GM18867 (cell line): ENCODE measurements at regions not wholly inside any gene's neighbourhood (a gene's known extent, or its start where the extent isn't known, plus 50 kb on each side); places are given as distances from the start of the nearest gene placed in this dataset.
A peak's percentile ranks its signal among the peaks of the same experiment; 100 is the strongest.
"Not testable (repeated sequence)": the region's sequence is repeated elsewhere in the genome, so short reads cannot be mapped to it uniquely, and the experiment has no call there.

ENCODE experiments used
- ATAC-seq: cut with Tn5 transposase; IDR thresholded peaks from one replicate; pipeline ENCODE4 v1.9.1; 2021; ENCODE audit warnings: mild to moderate bottlenecking, moderate library complexity; ENCODE audit not compliant: unreplicated experiment

DNA sequence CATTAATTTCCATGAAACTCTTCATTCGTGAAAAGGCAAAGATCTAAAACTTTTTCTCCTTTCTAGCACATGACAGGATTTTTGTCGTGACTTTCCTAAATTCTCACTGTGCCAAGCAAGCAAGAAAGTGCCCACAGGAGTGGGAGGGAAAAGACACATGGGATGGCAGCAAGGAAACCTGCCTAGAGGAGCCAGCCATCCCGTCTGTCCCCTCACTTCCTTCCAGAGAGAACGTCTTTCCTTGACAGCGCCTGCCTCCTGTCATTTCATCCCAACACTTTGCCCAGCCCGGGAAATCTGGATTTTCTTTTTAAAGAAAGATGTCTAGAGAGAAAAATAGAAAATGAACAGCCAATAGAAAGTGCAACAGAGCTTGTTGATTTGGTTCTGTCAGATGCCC lies 200.6 kb upstream of the PTBP2 start:
- no peak for ATAC-seq

GRCh38 chr1:96521994-96522760 lies 199.4 kb upstream of the PTBP2 start:
- no peak for ATAC-seq

- peak; percentile 27 for ATAC-seq
Observed at GRCh38 chr1:96522927-96523326, 198.7 kb upstream of the PTBP2 start.

DNA sequence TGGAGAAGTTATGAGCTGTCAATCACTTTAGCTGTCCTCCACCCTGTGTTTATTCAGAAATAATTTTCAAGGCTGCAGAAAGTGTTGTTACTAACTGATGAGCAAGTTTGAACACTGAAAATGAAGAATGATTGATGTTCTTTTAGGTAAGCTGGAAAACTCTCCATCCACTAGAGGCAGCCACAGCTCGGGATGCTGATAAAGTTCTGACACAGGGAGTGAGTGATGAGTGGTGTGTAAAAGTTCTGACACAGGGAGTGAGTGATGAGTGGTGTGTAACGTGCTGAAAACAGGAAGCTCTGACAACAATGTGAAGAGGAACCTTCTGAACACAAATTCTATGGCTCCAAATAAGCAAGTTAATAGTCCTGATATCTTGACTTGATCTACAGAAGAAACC lies 197.5 kb upstream of the PTBP2 start:
- ATAC-seq, result no peak

DNA sequence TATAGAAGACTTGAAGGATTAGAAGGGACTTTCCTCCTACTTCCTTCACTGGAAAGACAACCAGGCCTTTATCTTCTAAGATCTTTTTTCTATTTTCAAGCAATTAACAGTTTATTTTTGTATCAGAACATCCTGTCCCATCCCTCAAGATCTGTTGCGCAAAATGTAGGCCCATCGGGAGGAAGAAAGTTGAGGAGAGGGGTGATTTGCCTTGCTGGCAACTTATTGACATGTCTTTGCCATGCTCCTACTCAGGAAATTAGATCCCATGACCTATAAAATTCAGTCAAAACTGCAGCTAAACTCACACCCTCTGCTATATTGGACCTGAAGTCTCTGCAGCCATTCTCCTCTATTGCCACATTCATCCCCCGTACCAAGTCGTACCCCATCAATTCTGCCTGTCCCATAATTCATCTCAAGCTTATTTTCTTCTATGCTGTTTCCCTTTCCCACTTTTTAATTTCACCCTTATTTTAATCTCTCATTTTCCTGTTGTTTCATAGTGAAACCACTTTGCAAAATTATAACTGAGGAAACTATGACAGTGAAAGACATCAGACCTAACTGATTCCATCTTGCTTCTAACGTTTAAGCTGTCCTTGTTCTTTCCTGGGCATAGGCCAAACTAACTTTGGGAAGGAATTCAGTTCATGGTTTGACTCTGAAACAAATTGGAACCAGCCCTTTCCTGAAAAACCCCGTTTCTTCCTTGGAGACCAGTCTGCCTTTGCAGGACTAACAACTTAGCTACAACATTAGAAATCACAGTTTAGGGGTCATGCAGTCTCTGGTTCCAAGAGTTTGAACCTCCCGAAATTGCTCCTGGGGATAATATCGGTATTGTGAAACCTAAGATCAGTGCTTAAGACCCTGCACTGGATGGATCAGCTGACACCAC lies 195.7 kb upstream of the PTBP2 start:
- no peak for ATAC-seq

- ATAC-seq, result not testable (repeated sequence)
Observed at GRCh38 chr1:96528672-96529071, 192.9 kb upstream of the PTBP2 start.

DNA sequence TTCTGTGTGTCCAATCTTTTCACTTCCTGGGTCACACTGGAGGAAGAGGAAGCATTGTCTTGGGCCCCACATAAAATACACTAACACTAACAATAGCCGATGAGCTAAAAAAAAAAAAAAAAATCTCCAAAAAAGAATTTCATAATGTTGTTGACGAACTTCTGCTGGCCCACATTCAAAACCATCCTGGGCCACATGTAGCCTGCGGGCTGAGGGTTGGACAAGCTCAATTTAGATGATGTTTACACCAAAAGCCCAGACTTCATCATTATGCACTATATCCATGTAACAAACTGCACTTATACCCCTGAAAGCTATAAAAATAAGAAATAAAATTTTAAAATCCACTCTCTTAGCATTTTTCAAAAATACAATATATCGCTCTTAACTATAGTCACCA lies 187.8 kb upstream of the PTBP2 start:
- no peak for ATAC-seq

DNA sequence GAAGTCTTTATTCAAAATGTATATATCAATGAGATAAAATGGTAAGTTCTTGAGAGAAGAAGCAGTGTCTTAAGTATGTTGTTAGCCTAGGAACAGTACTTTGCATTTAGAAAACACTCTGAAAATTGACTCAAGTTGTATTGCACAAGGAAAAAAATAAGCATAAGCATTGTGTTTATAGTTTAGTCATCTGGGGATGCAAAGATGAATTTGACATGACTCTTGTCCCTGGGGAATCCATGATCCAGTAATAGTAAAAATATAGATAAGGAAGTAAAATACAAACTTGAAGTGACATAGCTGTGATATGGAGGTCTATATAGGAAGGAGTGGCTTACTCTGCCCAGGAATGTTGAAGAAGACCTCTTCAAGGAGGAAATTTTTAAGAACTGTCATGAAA lies 185.0 kb upstream of the PTBP2 start:
- ATAC-seq, result no peak

GRCh38 chr1:96538111-96538641 lies 183.4 kb upstream of the PTBP2 start:
- ATAC-seq, result no peak

DNA sequence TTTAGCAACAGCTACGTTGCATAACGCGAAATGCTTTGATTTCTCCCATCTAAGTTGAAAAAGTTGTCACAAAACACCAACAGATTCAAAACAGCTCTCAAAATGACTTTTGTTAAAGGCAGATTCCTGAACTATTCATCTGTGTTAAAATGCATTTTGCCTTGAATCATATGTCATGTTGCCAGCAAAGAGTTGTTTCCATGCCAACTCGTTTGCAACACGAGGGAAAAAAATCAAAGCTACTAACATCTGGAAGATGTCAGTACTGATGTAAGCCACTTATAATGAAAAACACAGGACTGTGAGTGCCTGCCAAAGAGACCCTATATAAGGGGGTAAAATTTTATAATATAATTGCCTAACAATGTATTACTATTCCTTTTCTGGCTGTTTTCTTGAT lies 182.7 kb upstream of the PTBP2 start:
- ATAC-seq, result no peak

GRCh38 chr1:96541491-96541890 lies 180.1 kb upstream of the PTBP2 start:
- no peak for ATAC-seq

GRCh38 chr1:96544051-96544830 lies 177.3 kb upstream of the PTBP2 start:
- ATAC-seq, result no peak

DNA sequence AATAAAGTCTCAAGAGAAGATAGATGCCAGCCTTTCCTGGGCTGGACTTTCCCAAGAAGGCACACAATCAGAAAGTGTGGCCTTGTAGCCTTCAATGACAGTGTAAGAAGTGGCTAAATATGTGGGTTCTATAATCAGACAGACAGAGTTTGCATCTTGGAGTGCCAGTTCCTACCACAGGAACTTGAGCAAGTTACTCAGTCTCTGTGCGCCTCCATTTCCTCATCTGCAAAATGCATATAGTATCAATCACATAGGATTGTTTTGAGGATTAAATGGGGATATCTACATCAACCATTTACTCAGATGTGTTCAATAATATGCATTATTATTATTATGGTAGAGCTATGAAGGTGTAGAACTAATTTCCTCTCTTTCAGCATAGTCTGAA lies 176.8 kb upstream of the PTBP2 start:
- ATAC-seq, result no peak

DNA sequence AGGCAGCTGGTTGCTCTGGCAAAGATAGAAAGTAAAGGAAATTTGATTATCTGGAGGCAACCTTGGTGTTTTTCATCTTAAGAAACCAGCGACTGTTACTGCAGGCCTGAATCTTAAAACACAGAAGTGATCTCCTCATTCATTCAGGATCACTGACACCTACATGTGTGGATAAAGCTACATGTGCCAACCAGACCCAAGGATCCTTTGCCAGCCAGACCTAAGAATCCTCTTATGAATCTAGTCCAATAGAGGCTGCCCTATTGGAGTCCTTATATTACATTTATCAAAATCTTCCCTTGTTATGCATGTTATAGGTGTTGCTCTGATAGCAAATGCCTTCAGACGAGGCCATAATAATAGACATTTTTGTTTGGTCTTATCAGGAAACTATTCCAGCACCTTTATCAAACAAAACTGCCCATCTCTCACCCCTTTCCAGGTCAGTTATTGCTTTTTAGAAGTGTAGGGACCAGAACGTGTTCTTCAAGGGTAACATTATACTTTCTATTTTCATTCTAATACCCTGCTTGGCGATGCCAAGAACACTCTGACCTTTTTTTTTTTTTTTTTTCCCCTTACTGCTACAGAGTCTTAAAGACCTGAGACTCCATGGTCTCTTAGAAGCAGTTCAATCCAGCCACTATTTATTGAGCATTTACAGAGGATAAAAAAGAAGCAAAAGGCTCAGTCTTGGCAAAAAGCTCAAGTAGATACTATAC lies 175.5 kb upstream of the PTBP2 start:
- ATAC-seq, result no peak

GRCh38 chr1:96550061-96550460 lies 171.5 kb upstream of the PTBP2 start:
- no peak for ATAC-seq

GRCh38 chr1:96552451-96552850 lies 169.1 kb upstream of the PTBP2 start:
- ATAC-seq, result no peak

DNA sequence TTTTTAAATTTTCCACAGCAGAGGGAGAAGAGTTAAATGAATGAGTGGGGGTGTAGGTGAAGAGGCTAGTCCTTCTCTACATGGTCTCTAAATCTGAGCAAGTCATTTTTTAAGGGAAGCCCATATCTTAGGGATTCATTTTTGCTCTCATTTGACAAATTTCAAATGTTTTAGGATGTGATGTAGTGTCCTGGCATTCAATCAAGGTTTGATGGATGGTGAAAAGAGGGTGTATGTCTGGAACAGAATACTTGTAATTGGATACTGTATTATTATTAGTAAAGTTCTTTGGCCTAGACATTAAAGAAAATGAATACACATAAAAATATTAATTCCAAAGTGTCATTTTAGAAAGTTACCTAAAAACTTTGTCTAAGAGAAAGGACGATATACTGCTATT lies 167.8 kb upstream of the PTBP2 start:
- ATAC-seq, result no peak

GRCh38 chr1:96554364-96554763 lies 167.2 kb upstream of the PTBP2 start:
- ATAC-seq, result no peak

GRCh38 chr1:96557336-96557735 lies 164.2 kb upstream of the PTBP2 start:
- ATAC-seq, result no peak

- ATAC-seq, result no peak
Observed at GRCh38 chr1:96558635-96559034, 162.9 kb upstream of the PTBP2 start.

DNA sequence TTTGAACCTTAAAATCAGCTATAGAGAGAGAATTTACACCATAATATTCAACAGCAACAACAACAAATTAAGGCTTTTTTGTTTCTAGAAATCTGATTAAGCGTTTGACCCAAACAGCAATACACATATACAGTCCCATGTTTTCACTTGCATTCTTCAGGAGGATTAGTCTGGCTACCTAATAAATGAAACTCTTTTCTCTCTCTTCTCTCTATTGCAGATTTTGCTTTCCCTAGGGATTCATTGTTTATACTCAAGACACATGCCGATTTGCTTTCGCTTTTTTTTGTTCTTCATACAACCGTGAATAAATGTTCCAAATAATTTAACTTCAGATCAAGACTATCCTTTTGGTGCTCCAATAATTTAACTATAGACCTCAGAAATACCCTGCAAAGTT lies 162.4 kb upstream of the PTBP2 start:
- ATAC-seq, result no peak
